ENCODE measurements at regions not wholly inside any gene's neighbourhood (a gene's known extent, or its start where the extent isn't known, plus 50 kb on each side); places are given as distances from the start of the nearest gene placed in this dataset.

- ATAC-seq = no peak
These were observed 54.6 kb downstream of the FOXL3 start for GRCh38 chr7:344608-344994.

GRCh38 chr7:346116-346898 is 56.3 kb downstream of the FOXL3 start:
- Histone ChIP-seq H2AFZ (ENCODE audit: low read length) (no peak overlapping the region), H3K4me2 (ENCODE audit: low read length) (no peak overlapping the region), H3K9ac (ENCODE audit: low read length) (no peak overlapping the region), H3K79me2 (ENCODE audit: low read length) (no peaks in the 10 kb centered on the region), H3K27ac (ENCODE audit: low read length) (no peak overlapping the region), H3K27me3 (ENCODE audit: low read length) (no peaks in the 10 kb centered on the region), H3F3A (ENCODE audit: low read length, unreplicated experiment) (no peaks in the 10 kb centered on the region), H3K4me1 (ENCODE audit: insufficient read depth, low read length) (peaks cover 13% of the 10 kb centered on the region), H4K20me1 (ENCODE audit: low read length) (no peaks in the 10 kb centered on the region), H3K9me3 (ENCODE audit: low read length) (no peaks in the 10 kb centered on the region), H3K9me2 (replicated peaks; ENCODE audit: low read length) (no peaks in the 10 kb centered on the region), H3K4me3 (ENCODE audit: low read length) (no peak overlapping the region), H3K36me3 (ENCODE audit: low read depth, low read length) (no peaks in the 10 kb centered on the region)
- intact Hi-C loops (cut with micrococcal nuclease) = no loop called here
- ChIA-PET POLR2A (ENCODE audit: unreplicated experiment) (no interaction called here), CTCF (no interaction called here)
- ATAC-seq (no peak), DNase-seq (no peak)
- no TSS peak for BruUV-seq (replicated peaks)
- TF ChIP-seq, protein P1, sequence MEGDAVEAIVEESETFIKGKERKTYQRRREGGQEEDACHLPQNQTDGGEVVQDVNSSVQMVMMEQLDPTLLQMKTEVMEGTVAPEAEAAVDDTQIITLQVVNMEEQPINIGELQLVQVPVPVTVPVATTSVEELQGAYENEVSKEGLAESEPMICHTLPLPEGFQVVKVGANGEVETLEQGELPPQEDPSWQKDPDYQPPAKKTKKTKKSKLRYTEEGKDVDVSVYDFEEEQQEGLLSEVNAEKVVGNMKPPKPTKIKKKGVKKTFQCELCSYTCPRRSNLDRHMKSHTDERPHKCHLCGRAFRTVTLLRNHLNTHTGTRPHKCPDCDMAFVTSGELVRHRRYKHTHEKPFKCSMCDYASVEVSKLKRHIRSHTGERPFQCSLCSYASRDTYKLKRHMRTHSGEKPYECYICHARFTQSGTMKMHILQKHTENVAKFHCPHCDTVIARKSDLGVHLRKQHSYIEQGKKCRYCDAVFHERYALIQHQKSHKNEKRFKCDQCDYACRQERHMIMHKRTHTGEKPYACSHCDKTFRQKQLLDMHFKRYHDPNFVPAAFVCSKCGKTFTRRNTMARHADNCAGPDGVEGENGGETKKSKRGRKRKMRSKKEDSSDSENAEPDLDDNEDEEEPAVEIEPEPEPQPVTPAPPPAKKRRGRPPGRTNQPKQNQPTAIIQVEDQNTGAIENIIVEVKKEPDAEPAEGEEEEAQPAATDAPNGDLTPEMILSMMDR (conservative IDR thresholded peaks at IDR 0.05; ENCODE audit: low read depth, low read length) = no peak
- no peak for TF ChIP-seq EZH2phosphoT487 (IDR thresholded peaks at IDR 0.05; ENCODE audit: borderline replicate concordance, low read length)
- TF ChIP-seq EZH2 (IDR thresholded peaks at IDR 0.05; ENCODE audit: low read length, unreplicated experiment) = no peak

More at GRCh38 chr7:344608-344994, 54.6 kb downstream of the FOXL3 start:
- BruUV-seq (replicated peaks) = no TSS peak
- Histone ChIP-seq H3K27ac (ENCODE audit: low read length) (no peak overlapping the region), H3K9me3 (ENCODE audit: low read length) (no peaks in the 10 kb centered on the region), H3K27me3 (ENCODE audit: low read length) (no peaks in the 10 kb centered on the region), H3K79me2 (ENCODE audit: low read length) (no peaks in the 10 kb centered on the region), H2AFZ (ENCODE audit: low read length) (no peak overlapping the region), H3F3A (ENCODE audit: low read length, unreplicated experiment) (no peaks in the 10 kb centered on the region), H4K20me1 (ENCODE audit: low read length) (no peaks in the 10 kb centered on the region), H3K4me3 (ENCODE audit: low read length) (no peak overlapping the region), H3K9ac (ENCODE audit: low read length) (no peak overlapping the region), H3K4me2 (ENCODE audit: low read length) (no peak overlapping the region), H3K4me1 (ENCODE audit: insufficient read depth, low read length) (peaks cover 13% of the 10 kb centered on the region), H3K36me3 (ENCODE audit: low read depth, low read length) (no peaks in the 10 kb centered on the region), H3K9me2 (replicated peaks; ENCODE audit: low read length) (no peaks in the 10 kb centered on the region)
- ChIA-PET CTCF (no interaction called here), POLR2A (ENCODE audit: unreplicated experiment) (no interaction called here)
- intact Hi-C loops (cut with micrococcal nuclease) = no loop called here
- TF ChIP-seq EZH2phosphoT487 (IDR thresholded peaks at IDR 0.05; ENCODE audit: borderline replicate concordance, low read length) = no peak
- TF ChIP-seq EZH2 (IDR thresholded peaks at IDR 0.05; ENCODE audit: low read length, unreplicated experiment) = no peak
- TF ChIP-seq, protein P1 (conservative IDR thresholded peaks at IDR 0.05; ENCODE audit: low read depth, low read length) = no peak
- no peak for DNase-seq

DNA sequence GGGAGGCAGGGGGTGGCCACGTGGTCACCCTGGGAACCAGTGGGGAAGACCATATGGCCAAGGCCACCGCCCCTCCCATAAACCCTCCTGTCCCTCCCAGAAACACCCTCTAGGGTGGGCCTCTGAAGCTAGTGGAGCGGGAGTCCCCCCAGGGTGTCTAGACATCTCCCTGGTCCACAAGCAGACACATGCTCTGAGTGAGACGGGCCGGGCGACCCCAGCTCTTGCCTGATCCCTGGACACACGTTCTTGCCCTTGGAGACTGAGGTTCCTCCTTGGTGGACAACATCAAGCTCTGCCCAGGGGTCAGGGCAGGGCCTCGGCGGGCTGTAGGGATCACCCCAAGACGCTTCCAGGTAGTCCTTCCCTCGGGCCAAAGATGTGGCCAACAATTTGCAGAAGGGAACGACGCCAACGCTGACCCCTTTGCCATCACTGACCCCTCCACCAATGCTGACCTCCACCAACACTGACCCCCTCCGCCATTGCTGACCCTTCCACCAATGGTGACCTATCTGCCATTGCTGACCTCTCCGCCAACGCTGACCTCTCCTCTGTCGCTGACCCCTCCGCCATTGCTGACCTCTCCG is 57.1 kb downstream of the FOXL3 start:
- Histone ChIP-seq H3K27me3 (ENCODE audit: low read length) (no peaks in the 10 kb centered on the region), H3K9me2 (replicated peaks; ENCODE audit: low read length) (no peaks in the 10 kb centered on the region), H3K36me3 (ENCODE audit: low read depth, low read length) (no peaks in the 10 kb centered on the region), H3K9me3 (ENCODE audit: low read length) (no peaks in the 10 kb centered on the region), H4K20me1 (ENCODE audit: low read length) (no peaks in the 10 kb centered on the region), H3K27ac (ENCODE audit: low read length) (no peak overlapping the region), H3K4me1 (ENCODE audit: insufficient read depth, low read length) (peaks cover 6% of the 10 kb centered on the region; the same call in 1 of the 2 replicates), H2AFZ (ENCODE audit: low read length) (no peak overlapping the region), H3K9ac (ENCODE audit: low read length) (no peak overlapping the region), H3K4me2 (ENCODE audit: low read length) (no peak overlapping the region), H3K79me2 (ENCODE audit: low read length) (no peaks in the 10 kb centered on the region), H3F3A (ENCODE audit: low read length, unreplicated experiment) (no peaks in the 10 kb centered on the region), H3K4me3 (ENCODE audit: low read length) (no peak overlapping the region)
- POLR2A ChIA-PET (ENCODE audit: unreplicated experiment) = no interaction called here
- TF ChIP-seq, protein P1 (conservative IDR thresholded peaks at IDR 0.05; ENCODE audit: low read depth, low read length) = no peak
- TF ChIP-seq EZH2phosphoT487 (IDR thresholded peaks at IDR 0.05; ENCODE audit: borderline replicate concordance, low read length) = no peak
- TF ChIP-seq EZH2 (IDR thresholded peaks at IDR 0.05; ENCODE audit: low read length, unreplicated experiment) = no peak
- CTCF ChIA-PET = no interaction called here
- ATAC-seq (no peak), DNase-seq (no peak)
- intact Hi-C loops (cut with micrococcal nuclease) = no loop called here
- no TSS peak for BruUV-seq (replicated peaks)
